ENCODE measurements at regions not wholly inside any gene's neighbourhood (a gene's known extent, or its start where the extent isn't known, plus 50 kb on each side); places are given as distances from the start of the nearest gene placed in this dataset.
A peak's percentile ranks its signal among the peaks of the same experiment; 100 is the strongest.

DNA sequence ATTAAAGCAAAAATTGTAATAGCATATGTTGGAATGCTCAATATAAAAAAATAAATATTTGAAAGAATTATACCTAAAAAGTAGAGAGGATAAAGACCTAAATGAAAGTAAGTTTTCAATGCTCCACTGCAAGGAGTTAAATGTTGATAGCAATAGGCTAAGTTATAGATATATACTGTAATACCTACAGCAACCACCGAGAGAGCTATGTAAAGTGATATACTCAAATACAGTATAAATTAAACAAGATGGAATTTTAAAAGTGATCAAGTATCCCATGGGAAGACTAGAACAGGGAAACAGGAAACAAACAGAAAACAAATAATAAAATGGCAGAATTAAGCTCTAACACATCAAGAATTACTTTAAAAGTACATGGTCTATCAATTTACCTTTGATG is 73.9 kb downstream of the CASP3 start:
- DNase-seq (ENCODE audit: low read depth), result no peak

DNA sequence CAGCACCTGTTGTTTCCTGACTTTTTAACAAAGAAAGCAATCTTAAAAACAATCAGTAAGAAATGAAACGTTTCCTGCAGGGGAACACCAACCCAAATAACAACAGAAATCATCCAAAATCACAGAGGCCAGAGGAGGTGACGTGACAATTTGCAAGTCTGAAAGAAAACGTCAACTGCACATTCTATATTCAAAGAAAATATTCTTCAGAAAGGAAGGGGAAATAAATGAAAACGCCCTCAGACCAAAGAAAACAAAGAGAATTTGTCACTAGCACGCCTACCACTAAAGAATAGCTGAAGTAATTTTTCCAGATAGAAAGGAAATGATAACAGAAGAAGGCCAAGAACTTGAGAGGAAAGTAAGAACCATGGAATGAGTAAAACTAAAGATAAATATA is 74.4 kb downstream of the CASP3 start:
- DNase-seq (ENCODE audit: low read depth), result no peak

DNA sequence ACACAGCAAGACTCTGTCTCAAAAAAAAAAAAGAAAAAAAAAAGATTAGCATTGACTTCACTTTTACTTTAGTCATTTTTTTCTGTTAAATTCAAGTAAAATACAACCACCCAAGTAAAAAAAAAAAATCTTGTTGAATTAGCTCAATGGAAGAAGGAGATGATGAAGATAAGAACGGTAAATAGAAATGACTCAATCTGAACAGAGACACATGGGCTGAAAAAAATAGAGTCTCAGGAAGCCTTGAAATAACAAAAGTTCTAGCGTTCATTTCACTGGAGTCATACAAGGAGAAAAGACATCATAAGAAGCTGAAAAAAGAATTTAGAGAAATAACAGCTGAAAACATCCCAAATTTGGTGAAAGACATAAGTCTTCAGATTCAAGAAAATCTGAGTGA is 75.5 kb downstream of the CASP3 start:
- no peak for DNase-seq (ENCODE audit: low read depth)

DNA sequence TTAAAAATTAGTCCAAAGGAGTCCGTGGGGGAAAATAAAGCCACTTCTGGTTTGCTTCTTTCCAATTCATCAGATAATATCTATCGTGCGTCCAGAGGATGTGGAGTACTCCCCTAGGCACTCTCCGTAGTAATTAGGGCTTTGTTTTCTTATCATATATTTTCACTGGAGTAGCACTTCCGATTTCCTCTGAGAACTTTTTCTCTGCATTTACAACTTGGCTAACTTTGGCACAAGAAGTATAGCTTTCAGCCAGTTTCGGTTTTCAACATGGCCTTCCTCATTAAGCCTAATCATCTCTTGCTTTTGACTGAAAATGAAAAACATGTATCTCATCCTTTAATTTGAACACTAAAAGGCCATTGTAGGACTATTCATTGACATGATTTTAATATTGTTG is 80.5 kb downstream of the CASP3 start:
- DNase-seq (ENCODE audit: low read depth), result no peak

DNA sequence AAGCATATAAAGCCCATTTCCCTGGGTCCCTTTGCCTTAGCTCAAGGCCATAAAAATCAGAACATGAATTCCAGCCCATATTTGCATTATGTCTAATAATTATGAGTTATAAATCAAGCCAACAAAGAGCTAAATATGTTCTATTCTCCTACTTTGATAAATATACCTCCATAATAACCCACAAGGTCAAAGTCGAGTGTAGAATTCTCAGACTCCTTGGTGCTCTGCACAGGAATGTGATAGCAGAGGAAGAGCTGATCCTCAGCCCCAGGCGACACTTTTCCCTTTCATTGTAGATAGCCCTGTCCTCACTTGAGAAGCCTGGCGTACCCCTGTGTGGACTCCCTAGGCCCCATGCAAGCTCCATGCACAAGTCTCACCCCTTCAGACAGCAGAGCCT is 85.6 kb downstream of the CASP3 start:
- no peak for DNase-seq (ENCODE audit: low read depth)

DNA sequence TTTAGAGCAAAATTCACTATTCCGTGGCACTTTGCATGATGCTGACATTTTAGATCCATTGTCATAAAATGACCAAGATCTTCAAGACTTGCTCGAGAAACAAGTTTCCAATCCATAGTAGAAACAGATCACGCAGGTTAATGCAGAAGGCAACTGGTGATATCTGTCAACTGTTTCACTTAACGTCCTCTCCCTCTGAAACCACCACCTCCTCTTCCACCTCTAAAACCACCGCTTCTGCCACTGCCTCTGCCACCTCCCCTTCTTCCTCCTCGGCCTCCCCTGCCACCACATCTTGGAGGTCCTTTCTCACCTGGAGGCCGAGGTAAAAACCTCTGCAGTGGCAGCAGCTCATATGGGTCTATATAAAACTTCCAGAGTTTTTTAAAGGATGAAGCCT is 84.6 kb upstream of the IRF2 start:
- no peak for DNase-seq (ENCODE audit: low read depth)

DNA sequence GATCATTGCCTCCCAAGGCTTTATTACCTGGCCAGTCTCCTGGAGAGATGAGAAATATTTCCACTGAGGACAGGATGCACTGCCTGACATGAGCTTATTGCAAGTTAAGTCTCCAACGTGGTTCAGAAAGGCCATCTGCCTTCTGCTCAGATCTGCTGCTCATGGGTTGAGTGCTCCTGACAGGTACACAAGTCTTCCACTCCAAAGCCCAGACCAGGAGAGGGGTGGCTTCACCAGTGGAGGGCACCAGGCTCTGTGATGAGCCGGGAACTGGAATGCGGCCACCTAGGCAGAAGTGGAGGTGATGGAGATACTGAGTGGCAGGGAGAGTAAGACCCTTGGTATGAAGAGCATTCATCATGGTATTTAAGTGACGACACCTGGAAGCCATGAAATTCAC is 79.5 kb upstream of the IRF2 start:
- no peak for DNase-seq (ENCODE audit: low read depth)

DNA sequence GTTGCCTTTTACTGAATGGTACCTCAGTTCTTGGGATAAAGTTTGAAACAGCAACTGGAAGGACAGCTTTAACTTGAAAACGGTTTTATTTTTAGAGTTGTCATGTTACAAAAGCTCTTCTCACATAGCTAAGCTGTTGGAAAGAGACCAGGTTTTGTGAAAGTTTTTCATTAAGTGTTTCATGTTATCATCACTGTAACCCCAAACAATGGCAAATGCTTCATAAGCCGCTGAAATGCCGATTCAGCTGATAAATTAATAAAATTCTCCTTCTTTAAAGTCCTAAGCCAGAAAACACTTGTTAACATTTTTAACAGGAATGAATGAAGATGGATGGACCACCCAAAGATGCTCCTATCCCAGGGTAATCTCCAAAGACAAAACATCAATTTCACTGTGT is 76.1 kb upstream of the IRF2 start:
- DNase-seq (ENCODE audit: low read depth), result no peak

DNA sequence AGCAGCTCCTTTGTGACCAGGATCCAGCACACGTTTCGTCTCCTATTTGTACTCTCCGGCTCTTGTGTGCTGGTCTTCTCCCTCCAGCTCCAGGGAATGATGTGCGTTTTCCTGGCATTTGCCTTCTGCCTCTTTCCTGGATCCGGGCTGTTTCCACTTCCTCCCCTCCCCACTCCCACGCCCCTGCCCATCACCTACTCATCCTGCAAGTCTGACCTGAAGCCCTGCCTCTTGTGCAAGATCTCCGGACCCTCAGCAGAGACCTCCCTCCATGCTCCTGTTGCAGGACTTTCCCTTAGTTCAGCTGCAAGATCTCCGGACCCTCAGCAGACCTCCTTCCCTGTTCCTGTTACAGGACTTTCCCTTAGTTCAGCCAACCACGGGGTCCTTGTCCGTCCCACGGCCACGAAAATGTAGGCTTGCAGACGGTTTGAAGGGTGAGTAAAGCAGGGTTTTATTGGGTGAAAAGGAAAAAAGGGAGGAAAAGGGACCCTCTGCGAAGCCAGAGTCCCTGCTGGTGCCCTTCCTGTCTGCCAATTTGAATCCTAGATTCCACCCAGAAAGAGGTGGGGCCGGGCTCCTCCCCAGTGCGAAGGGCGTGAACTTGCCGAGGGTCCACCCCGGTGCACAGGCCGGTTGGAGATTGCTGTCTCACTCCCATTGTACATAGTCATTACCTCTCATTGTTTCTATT is 74.4 kb upstream of the IRF2 start:
- DNase-seq (ENCODE audit: low read depth), result no peak

DNA sequence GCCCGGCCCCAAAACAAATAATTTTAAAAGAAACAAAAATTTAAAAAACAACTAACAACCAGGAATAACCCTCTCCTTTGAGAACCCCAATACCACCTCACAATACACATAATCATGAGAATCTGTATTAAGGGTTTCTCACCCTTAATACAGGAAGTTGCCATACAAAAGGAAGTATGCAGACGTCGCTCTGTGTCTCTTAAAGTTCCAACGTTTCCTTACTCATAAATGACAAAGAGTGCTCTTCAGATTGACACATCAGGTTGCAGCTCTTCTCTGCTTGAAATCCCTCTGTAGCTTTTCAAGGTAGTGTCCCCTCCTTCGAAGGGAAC is 73.9 kb upstream of the IRF2 start:
- DNase-seq (ENCODE audit: low read depth), result no peak

DNA sequence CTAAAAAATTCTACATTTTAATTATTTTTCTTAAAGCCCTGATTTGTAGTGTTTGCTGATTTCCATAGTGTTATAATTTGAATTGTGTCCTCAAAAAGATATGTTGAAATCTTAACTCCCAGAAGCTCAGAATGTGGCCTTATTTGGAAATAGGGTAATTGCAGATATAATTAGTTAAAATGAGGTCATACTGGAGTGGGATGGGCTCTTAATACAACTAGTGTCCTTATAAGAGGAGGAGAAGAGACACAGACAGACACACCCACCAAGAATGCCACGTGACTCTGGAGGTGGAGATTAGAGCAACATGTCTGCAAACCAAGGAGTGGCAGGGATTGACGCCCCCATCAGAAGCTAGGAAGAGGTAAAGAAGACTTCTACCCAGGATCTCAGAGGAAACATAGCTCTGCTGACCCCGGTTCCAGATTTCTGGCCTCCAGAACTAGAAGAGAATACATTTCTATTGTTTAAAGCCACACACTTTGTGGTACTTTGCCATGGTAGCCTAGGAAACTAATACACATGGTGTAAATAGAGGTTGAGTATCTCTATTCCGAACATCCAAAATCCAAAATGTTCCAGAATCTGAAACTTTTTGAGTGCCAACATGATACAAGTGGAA is 70.5 kb upstream of the IRF2 start:
- DNase-seq (ENCODE audit: low read depth), result no peak

DNA sequence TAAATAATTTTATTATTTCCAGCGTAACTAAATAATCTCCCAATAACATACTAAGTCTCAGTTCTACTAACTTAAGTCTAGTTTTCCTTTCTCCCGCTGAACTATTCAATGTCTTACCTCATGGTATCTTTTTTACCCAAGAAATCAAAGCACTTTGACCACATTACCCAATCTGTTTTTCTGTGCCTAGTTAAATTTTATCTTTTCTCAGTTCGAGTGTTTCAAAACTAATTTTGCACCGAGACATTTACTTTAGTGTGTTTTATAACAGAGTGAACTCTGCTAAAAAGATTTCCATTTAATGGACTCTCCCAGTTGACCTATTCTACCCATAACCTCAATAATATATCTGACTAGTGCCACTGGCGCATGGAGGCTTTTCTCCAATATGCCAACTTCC is 67.6 kb upstream of the IRF2 start:
- no peak for DNase-seq (ENCODE audit: low read depth)

DNA sequence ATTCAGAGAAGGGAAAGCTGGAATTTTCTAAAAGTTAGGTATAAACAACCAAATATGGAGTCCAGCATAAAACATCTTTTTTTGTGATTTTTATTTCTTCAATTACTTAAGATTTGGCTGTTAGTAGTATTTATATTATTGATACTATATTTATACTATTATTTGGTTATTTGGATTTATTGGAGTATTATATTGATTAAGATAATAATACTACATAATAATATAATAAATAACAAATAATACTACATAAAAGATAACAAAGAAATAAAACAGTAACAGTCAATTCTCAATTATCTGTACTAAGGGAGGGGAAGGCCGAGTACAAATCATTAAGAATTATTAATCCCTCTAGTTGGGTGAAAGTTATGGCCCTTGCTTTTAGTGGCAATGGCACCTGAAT is 66.0 kb upstream of the IRF2 start:
- no peak for DNase-seq (ENCODE audit: low read depth)

DNA sequence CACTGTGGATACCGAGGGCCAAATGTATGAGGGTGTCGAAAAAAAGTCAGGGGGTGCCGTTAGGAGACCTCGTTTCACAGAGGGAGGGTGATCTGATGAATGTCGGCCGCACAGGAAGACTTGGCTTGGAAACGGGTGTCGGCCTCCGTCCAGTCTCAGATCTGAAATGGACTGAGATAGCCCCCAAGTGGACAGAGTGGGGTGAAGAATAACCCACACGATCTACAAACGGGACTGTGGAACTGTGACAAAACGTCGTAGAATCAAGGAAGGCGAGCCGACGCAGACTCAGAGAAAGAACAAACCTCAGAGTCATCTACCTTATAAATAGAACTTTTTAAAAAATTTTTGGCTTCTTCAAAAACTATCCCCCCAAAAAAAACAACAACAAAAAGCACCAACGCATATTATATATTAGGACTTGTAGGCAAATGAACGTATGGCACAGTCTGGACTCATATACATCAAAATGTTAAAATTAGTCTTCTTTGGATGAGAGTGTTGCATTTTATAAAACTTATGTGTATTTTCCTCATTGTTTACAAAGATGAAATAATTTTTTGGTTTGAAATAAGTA is 63.8 kb upstream of the IRF2 start:
- peak; percentile 87 for DNase-seq (ENCODE audit: low read depth)

DNA sequence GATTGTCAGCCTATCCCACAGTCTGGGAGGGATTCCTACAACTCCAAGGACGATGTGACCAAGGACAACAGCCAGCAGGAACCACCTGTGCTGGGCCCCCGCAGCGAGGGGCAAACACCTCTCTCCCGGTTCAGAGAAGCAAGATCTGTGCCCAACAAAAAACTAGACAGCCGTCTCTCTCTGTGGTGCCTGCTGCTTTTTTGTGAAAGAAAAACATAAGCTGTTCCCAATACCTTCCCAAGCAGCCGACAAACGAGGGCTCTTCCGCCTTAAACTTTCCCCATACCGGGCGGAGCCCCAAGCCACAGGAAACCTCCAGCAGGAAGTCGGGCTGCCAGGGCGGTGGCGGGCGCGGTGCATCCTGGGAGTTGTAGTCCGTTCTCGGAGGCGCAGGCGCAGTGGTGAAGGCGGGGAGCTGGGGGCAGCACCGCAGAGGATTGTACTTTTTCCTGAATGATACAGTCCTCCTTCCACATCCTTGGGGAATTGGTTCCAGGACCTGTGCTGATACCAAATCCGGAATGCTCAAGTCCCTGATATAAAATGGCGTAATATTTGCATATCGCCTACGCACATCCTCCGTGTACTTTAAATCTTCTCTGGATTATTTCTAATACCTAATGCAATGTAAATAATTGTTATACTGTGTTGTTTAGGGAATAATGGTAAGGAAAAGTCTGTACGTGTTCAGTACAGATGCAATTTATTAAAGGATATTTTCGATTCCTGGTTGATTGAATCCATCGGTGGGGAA is 63.1 kb upstream of the IRF2 start:
- peak; percentile 93 for DNase-seq (ENCODE audit: low read depth)

DNA sequence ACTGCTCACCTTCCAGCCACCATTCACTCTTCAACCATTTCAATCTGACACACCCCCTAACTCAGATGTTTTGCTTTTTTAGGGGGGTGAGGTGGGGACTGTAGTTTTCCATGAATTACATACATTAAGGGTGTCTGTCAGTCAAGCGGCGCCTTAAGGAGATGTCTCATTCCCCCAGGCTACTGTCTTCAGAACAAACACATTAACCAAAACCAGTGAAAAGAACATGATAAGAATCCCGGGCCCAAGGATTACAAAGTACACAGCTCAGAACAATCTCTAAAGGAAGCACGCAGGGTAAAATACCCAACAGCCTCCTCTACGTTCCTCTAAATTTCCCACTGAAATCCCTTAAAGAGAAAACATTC is 62.5 kb upstream of the IRF2 start:
- no peak for DNase-seq (ENCODE audit: low read depth)

DNA sequence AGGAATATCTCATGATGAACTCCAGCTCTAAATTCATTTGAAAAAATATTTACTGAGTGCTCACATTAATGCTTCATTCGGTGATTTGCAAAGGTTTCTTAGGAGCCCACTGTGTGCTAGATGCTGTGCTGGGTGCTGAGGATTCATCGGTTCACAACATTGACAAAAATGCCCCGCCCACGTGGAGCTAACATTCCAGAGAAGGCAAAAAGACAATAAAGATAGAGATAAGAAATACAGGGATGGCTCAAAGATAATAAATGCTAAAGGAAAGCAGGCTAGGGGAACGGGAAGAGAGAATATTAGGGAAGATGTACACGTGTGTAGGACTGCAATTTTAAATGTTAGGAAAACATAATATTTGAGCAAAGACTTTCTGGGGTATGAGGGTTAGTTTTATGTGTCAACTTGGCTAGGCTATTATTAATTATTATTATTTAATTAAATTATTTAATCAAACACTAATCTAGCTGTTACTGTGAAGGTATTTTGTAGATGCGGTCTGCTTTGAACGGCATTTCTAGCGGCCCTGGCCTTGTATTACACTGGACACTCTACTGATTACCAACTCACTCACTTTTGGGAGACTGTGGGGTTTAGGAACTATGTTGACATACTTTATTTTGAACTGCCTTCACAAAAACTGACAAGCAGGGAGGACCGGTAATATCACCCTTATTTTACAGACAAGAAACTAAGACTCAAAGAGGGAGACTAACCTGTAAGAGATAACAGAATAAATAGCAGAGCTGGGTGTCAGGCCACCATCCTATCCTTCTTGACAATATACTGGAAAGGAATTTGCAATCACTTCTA is 61.9 kb upstream of the IRF2 start:
- DNase-seq (ENCODE audit: low read depth), result no peak

DNA sequence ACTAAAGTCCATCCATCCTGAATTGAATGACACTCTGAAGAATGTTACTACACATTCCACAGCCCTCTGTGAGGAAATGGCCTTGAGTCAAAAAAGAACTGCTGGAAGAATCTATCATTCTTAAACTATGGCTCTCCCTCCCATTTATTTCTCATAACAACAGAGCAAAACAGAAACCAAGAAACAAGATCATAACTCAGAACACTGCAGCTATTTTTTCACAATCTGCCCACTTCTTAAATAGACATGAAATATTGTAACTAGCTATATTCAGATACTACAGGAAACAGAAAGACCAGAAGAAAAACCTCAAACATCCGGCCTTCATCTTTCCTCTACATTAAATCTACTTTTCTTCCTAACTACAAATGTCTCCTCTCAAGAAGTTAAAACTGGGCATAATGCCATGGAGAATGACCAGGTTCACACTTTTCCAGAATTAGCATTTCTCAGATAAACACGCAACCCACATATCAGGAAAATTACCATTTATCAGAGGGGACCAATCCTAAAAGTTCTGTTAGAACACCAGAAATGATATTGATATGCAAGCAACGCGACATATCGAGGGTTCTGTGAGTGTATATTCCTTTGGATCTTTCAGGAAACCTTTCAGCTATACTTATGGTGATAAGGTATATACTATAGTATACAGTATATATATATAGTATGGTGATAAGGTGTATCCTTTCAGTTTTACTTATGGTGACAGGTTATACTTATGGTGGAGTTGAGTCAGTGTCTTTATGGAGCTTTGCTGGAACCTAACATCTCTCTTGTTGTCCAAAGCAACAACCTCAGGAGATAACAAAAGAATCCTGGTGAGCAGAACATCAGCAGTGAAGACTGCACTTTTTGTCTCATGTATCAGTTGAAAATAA is 60.4 kb upstream of the IRF2 start:
- DNase-seq (ENCODE audit: low read depth), result peak; percentile 28

DNA sequence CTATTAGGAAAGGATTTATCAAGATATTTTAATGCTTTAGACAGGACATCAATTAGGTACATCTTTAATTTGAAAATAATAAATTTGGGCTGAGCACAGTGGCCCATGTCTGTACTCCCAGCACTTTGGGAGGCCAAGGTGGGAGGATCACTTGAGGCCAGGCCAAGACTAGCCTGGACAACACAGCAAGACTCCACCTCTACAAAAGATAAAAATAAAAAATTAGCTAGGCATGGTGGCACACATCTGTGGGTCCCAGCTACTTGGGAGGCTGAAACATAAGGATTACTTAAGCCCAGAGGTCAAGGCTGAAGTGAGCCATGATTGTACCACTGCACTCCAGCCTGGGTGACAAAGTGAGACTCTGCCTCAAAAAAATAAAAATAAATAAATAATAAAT is 59.6 kb upstream of the IRF2 start:
- no peak for DNase-seq (ENCODE audit: low read depth)

DNA sequence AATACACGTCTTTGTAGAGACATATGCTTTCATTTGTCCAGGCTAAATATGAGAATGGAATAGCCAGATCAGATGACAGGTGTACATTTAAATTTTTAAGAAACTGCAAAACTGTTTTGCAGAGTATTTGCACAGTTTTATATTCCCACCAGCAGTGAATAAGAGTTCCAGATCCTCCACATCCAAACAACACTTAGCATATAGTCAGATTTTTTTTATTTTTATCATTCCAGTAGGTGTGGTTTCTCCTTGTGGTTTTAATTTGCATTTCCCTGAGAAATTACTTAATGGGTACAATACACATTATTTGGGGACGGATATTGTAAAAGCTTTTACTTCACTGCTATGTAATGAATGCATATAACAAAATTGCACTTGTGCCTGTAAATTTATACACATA is 56.7 kb upstream of the IRF2 start:
- no peak for DNase-seq (ENCODE audit: low read depth)

DNA sequence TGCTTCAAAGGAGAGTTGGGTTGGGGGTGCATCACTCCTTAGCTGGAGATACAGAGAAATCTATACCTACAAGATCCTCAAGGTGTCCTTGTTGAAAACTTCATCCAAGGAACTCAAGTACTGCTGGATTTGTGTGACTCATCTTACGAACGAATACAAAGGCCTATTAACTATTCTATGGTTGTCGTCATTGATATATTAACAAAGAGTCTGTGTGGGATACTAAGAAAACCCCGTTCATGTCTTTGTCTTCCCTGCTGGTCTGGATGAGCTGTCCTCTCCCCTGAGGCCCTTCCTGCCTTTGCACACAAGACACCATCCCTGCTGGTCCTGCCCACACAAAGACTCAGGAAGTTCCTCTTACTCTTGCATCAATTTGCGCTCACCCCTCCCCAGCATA is 54.9 kb upstream of the IRF2 start:
- DNase-seq (ENCODE audit: low read depth), result no peak

DNA sequence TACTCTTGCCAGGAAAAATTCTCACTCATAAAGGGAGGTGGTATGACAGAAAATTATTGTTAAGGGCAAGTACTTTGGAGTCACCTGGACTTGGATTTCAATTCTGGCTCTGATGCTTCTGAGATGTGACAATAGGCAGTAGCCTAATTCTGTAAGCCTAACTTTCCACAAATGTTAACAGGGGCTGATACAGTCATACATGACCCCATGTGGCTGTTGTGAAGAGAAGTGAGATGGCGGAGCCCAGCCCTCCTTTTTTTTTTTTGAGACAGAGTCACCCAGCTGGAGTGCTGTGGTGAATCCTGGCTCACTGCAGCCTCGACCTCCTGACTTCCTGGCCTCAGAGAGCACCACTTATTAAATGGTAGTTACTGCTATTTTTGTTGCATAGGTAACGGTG is 54.4 kb upstream of the IRF2 start:
- no peak for DNase-seq (ENCODE audit: low read depth)

All from fibroblast of the conjunctiva (primary cell).